K562 (cell line): ENCODE measurements at regions not wholly inside any gene's neighbourhood (a gene's known extent, or its start where the extent isn't known, plus 50 kb on each side); places are given as distances from the start of the nearest gene placed in this dataset.

Experiments used
- ATAC-seq: fragments of 200-7000 bp; cut with Tn5 transposase; 3 replicates; pipeline ENCODE4 v1.9.1; 2020; ENCODE audit warnings: moderate library complexity
- BruUV-seq: library from RNA; stranded (reverse); fragments of 400-500 nt; replicated peaks from 2 replicates; lab custom pipeline; 2021; lab: Mats Ljungman, UMichigan
- CTCF ChIA-PET: fragments of 300-600 bp; formaldehyde crosslinking; extraction: SDS; loops from one replicate; lab custom pipeline; 2021; ENCODE audit warnings: low intra/inter-chr PET ratio; lab: Yijun Ruan, JAX
- POLR2A ChIA-PET: fragments of 300-600, 350-650 bp; sonication (Branson Sonifier 250); formaldehyde crosslinking; extraction: SDS; loops from one replicate; lab custom pipeline; 2021; ENCODE audit warnings: antibody characterized with exemption, inconsistent platforms; lab: Yijun Ruan, JAX
- DNase-seq, 4 experiments: peaks; one replicate each; pipeline versions ENCODE4 v3.0.0 to v3.0.0-alpha.2; 2011 to 2018; ENCODE audit warnings: low spot score in 3 of 4, mixed read lengths in 3 of 4; ENCODE audit errors: extremely low read depth in 1 of 4
- FAIRE-seq: peaks from 2 replicates; lab custom pipeline; 2011; peaks lifted over from hg19 to GRCh38; lab: Jason Lieb, UNC
- H2AFZ ChIP-seq: 2 replicates; pipeline ENCODE4 v1.6.0; 2011; ENCODE audit warnings: low read depth, low read length, control low read depth, inconsistent platforms
- H3K27ac ChIP-seq: fragments of 200-600 bp; 3 replicates; pipeline ENCODE4 v1.8.0; 2011; ENCODE audit warnings: low read depth, mild to moderate bottlenecking, control low read depth, inconsistent platforms, low read length, moderate library complexity, mixed read lengths; ENCODE audit errors: extremely low read depth
- H3K27me3 ChIP-seq, 2 experiments: fragments of 300-600 bp in 1 of 2; 2 replicates in 1 of 2; 3 replicates in 1 of 2; pipeline versions ENCODE4 v1.6.0 to v1.8.0; 2011; ENCODE audit warnings: inconsistent platforms in 2 of 2, low read length in 2 of 2, mild to moderate bottlenecking in 1 of 2, mixed read lengths in 1 of 2, moderate library complexity in 1 of 2; ENCODE audit not compliant: control insufficient read depth in 2 of 2, insufficient read depth in 2 of 2
- H3K36me3 ChIP-seq: fragments of 300-600 bp; 3 replicates; pipeline ENCODE4 v1.8.0; 2011; ENCODE audit warnings: mild to moderate bottlenecking, low read length, inconsistent platforms; ENCODE audit not compliant: control insufficient read depth, insufficient read depth
- H3K4me1 ChIP-seq, 2 experiments: fragments of 200-600 bp in 1 of 2; replicated peaks in 1 of 2; 2 replicates in 1 of 2; 3 replicates in 1 of 2; pipeline versions ENCODE4 v1.5.1 to v1.8.0; 2011; ENCODE audit warnings: inconsistent platforms in 2 of 2, low read length in 2 of 2, mild to moderate bottlenecking in 1 of 2, mixed read lengths in 1 of 2, moderate library complexity in 1 of 2; ENCODE audit not compliant: control insufficient read depth in 2 of 2, insufficient read depth in 2 of 2
- H3K4me2 ChIP-seq: 2 replicates; pipeline ENCODE4 v1.6.1; 2011; ENCODE audit warnings: low read length, control low read depth, inconsistent platforms, mixed read lengths; ENCODE audit not compliant: insufficient read depth
- H3K4me3 ChIP-seq: fragments of 200-600 bp; sonication (generic), shearing (Covaris generic); 2 replicates; pipeline ENCODE4 v1.5.1; 2016; ENCODE audit warnings: control low read depth, inconsistent platforms
- H3K79me2 ChIP-seq: fragments of 200-600 bp; 3 replicates; pipeline ENCODE4 v1.8.0; 2011; ENCODE audit warnings: low read length, inconsistent platforms; ENCODE audit not compliant: control insufficient read depth, insufficient read depth
- H3K9ac ChIP-seq, 2 experiments: 2 replicates each; pipeline versions ENCODE4 v1.6.0 to v1.6.1; 2011; ENCODE audit warnings: low read depth in 2 of 2, low read length in 2 of 2, control low read depth in 1 of 2, inconsistent platforms in 1 of 2, mild to moderate bottlenecking in 1 of 2, mixed read lengths in 1 of 2; ENCODE audit not compliant: insufficient read depth in 1 of 2
- H3K9me1 ChIP-seq: one replicate; pipeline ENCODE4 v1.6.0; 2011; ENCODE audit warnings: inconsistent platforms, mild to moderate bottlenecking, low read length, moderate library complexity; ENCODE audit not compliant: control insufficient read depth, insufficient read depth
- H3K9me3 ChIP-seq: replicated peaks from 2 replicates; pipeline ENCODE4 v1.5.1; 2011; ENCODE audit warnings: low read depth, low read length, inconsistent platforms; ENCODE audit not compliant: control insufficient read depth, insufficient read depth
- H4K20me1 ChIP-seq: replicated peaks from 2 replicates; pipeline ENCODE4 v1.6.1; 2011; ENCODE audit warnings: low read length, inconsistent platforms, mixed read lengths; ENCODE audit not compliant: control insufficient read depth, insufficient read depth
- FOXK2 ChIP-seq, 2 experiments: fragments of 450-650 bp; IDR thresholded peaks in 1 of 2; conservative IDR thresholded peaks in 1 of 2; 2 replicates each; pipeline ENCODE4 v1.6.1; 2016; ENCODE audit warnings: low read depth in 2 of 2, mild to moderate bottlenecking in 1 of 2
- MYC ChIP-seq, 2 experiments: fragments of 250-450 bp in 1 of 2; sonication (Bioruptor Pico) in 1 of 2; IDR thresholded peaks; 2 replicates each; pipeline versions ENCODE4 v1.5.1 to v1.6.1; 2012 to 2021; ENCODE audit warnings: low read depth in 2 of 2, borderline replicate concordance in 1 of 2, improper control_type of control experiment in 1 of 2, low read length in 1 of 2, mild to moderate bottlenecking in 1 of 2, moderate library complexity in 1 of 2
- NUFIP1 ChIP-seq: fragments of 450-650 bp; IDR thresholded peaks from 2 replicates; pipeline ENCODE4 v1.6.1; 2018; ENCODE audit not compliant: partially characterized antibody
- POLR2A ChIP-seq: fragments of 450-650 bp; conservative IDR thresholded peaks from 2 replicates; pipeline ENCODE4 v1.6.1; 2016
- RFX7 ChIP-seq: fragments of 250-450 bp; sonication (Bioruptor Pico); IDR thresholded peaks from 2 replicates; pipeline ENCODE4 v1.5.1; 2021; ENCODE audit warnings: mild to moderate bottlenecking
- SRSF3 ChIP-seq: fragments of 200-400 bp; formaldehyde crosslinking; IDR thresholded peaks from 2 replicates; pipeline ENCODE4 v1.6.1; 2016; ENCODE audit warnings: mild to moderate bottlenecking, low read length, moderate library complexity; ENCODE audit not compliant: insufficient read depth
- THRB ChIP-seq: fragments of 450-650 bp; formaldehyde crosslinking; conservative IDR thresholded peaks from 2 replicates; pipeline ENCODE4 v1.4.0; 2022; ENCODE audit warnings: mild to moderate bottlenecking, missing genetic modification characterization
- ZBTB1 ChIP-seq: sonication (generic); formaldehyde crosslinking; IDR thresholded peaks from 2 replicates; pipeline ENCODE4 v1.8.1; 2023; ENCODE audit warnings: missing genetic modification reagents, low read depth, mild to moderate bottlenecking, borderline replicate concordance
- ZKSCAN3 ChIP-seq: fragments of 250-450 bp; sonication (Bioruptor Pico); IDR thresholded peaks from 2 replicates; pipeline ENCODE4 v1.4.0; 2020
- ZMIZ1 ChIP-seq, 2 experiments: fragments of 150-350 bp in 1 of 2; IDR thresholded peaks; 2 replicates each; pipeline ENCODE4 v1.6.1; 2012 to 2016; ENCODE audit warnings: low read depth in 2 of 2, low read length in 2 of 2, mild to moderate bottlenecking in 1 of 2, moderate library complexity in 1 of 2
- ZNF347 ChIP-seq: fragments of 450-650 bp; formaldehyde crosslinking; IDR thresholded peaks from 2 replicates; pipeline ENCODE4 v1.4.0; 2020; ENCODE audit warnings: low read depth, mild to moderate bottlenecking, moderate library complexity
- ZNF592 ChIP-seq: fragments of 450-650 bp; IDR thresholded peaks from 2 replicates; pipeline ENCODE4 v1.6.1; 2017; ENCODE audit warnings: antibody characterized with exemption, mild to moderate bottlenecking
- WGBS: fragments of 100-300 bp; shearing (Covaris generic); methylation state at CpG from one replicate; pipeline ENCODE4 v1.1.6; 2016; ENCODE audit warnings: low coverage, mixed read lengths; ENCODE audit not compliant: insufficient coverage; ENCODE audit errors: missing lambda C conversion rate; 5-methylcytosine and 5-hydroxymethylcytosine counted together
- in situ Hi-C: fragments of 300-500 bp; cut with MboI; formaldehyde crosslinking; loops from 4 replicates; pipeline ENCODE4 v1.15.0; 2018; ENCODE audit warnings: inconsistent platforms, mixed read lengths
- intact Hi-C: fragments of 100-400 bp; cut with micrococcal nuclease; formaldehyde crosslinking; loops from 2 replicates; pipeline ENCODE4 v1.14.2; 2022

GRCh38 chr20:58130156-58130555 lies 98.3 kb downstream of the ANKRD60 start:
- Histone ChIP-seq H3K27ac (no peak overlapping the region), H2AFZ (no peak overlapping the region), H3K9ac (no peak overlapping the region), H3K9me3 (no peaks in the 10 kb centered on the region), H3K27me3 (peaks cover 19 to 32% of the 10 kb centered on the region in 2 experiments; a peak in 4 of 5 replicates), H3K79me2 (no peaks in the 10 kb centered on the region), H3K4me3 (no peak overlapping the region), H3K4me2 (no peak overlapping the region), H3K36me3 (no peaks in the 10 kb centered on the region), H4K20me1 (0 out of 2 replicates have a peak, but pooled peaks cover 5% of the 10 kb centered on the region), H3K9me1 (no peaks in the 10 kb centered on the region), H3K4me1 (no peaks in the 10 kb centered on the region)
- intact Hi-C loops, result no loop called here
- in situ Hi-C loops, result no loop called here
- CTCF ChIA-PET, result interaction anchor here (0.5 kb wide), 1 partner anchor 1273 kb away, joined by 3 read pairs; no protein-coding TSS in a partner anchor
- BruUV-seq, result no TSS peak
- WGBS, result 0% methylated on average over 8 of the region's 8 CpGs
- POLR2A ChIA-PET, result interaction anchor here (0.7 to 0.9 kb wide), 2 partner anchors 11 to 14 kb away, joined by 3 read pairs; no protein-coding TSS in a partner anchor
- no peak for DNase-seq
- FAIRE-seq, result no peak
- ATAC-seq, result no peak
- no peak for TF ChIP-seq MYC (IDR thresholded peaks at IDR 0.05; ENCODE audit: low read depth, low read length)
- no peak for TF ChIP-seq MYC (CRISPR knock-in tag; IDR thresholded peaks at IDR 0.05; ENCODE audit: borderline replicate concordance, low read depth)
- no peak for TF ChIP-seq NUFIP1
- TF ChIP-seq ZNF592, result no peak
- no peak for TF ChIP-seq SRSF3
- no peak for TF ChIP-seq ZNF347 (CRISPR knock-in tag)
- TF ChIP-seq FOXK2 (conservative IDR thresholded peaks at IDR 0.05 in 1 of 2, IDR thresholded peaks at IDR 0.05 in 1 of 2; ENCODE audit: low read depth in 2 of 2), result no peak
- no peak for TF ChIP-seq THRB
- TF ChIP-seq ZKSCAN3, result no peak
- no peak for TF ChIP-seq ZBTB1 (CRISPR knock-in tag)
- TF ChIP-seq RFX7 (CRISPR knock-in tag), result no peak
- TF ChIP-seq ZMIZ1 (IDR thresholded peaks at IDR 0.05; ENCODE audit: low read depth in 2 of 2, low read length in 2 of 2), result no peak
- TF ChIP-seq POLR2A, result no peak
